Natural killer cell treated with Interleukin-12 subunit alpha and Interleukin-12 subunit beta and Interleukin-15 and Interleukin-18, amount 100 ng/mL, for 72 hours (primary cell): ENCODE measurements at regions not wholly inside any gene's neighbourhood (a gene's known extent, or its start where the extent isn't known, plus 50 kb on each side); places are given as distances from the start of the nearest gene placed in this dataset.
"Not testable (repeated sequence)": the region's sequence is repeated elsewhere in the genome, so short reads cannot be mapped to it uniquely, and the experiment has no call there.

ENCODE experiments used
- ATAC-seq, 2 donors: fragments of 150-1000 bp; cut with Tn5 transposase in 1 of 2; sonication (Bioruptor Pico), chemical (Tn5 transposase) in 1 of 2; 2 replicates each; pipeline ENCODE4 v1.10.0; 2021
- DNase-seq: peaks from one replicate; pipeline ENCODE4 v3.0.0; 2022; ENCODE audit warnings: low spot score
- H3K27ac Mint-ChIP-seq, 2 donors: 1 replicate in 1 of 2; 2 replicates in 1 of 2; pipeline ENCODE4 v1.8.0; 2022; ENCODE audit warnings: mixed read lengths in 2 of 2, mild to moderate bottlenecking in 1 of 2, moderate library complexity in 1 of 2
- H3K27me3 Mint-ChIP-seq, 2 donors: 1 replicate in 1 of 2; 2 replicates in 1 of 2; pipeline ENCODE4 v1.8.0; 2022; ENCODE audit warnings: mixed read lengths in 2 of 2
- H3K36me3 Mint-ChIP-seq: one replicate; pipeline ENCODE4 v1.8.0; 2022; ENCODE audit warnings: mixed read lengths
- H3K4me1 Mint-ChIP-seq, 2 donors: 1 replicate in 1 of 2; 2 replicates in 1 of 2; pipeline ENCODE4 v1.8.0; 2022; ENCODE audit warnings: low read depth in 2 of 2, mixed read lengths in 2 of 2, mild to moderate bottlenecking in 1 of 2
- H3K4me3 Mint-ChIP-seq: one replicate; pipeline ENCODE4 v1.8.0; 2022; ENCODE audit warnings: mixed read lengths
- H3K9me3 Mint-ChIP-seq: 2 replicates; pipeline ENCODE4 v1.8.0; 2022; ENCODE audit warnings: mixed read lengths

GRCh38 chr13:68745502-68745901 is 1362.1 kb upstream of the ATXN8OS start:
- peaks cover 5% of the 10 kb centered on the region for H3K36me3 Mint-ChIP-seq
- H3K27ac Mint-ChIP-seq, result no peak overlapping the region
- H3K4me1 Mint-ChIP-seq, result no peaks in the 10 kb centered on the region

GRCh38 chr13:68736961-68737360 is 1370.7 kb upstream of the ATXN8OS start:
- no peaks in the 10 kb centered on the region for H3K27me3 Mint-ChIP-seq
- H3K36me3 Mint-ChIP-seq, result no peaks in the 10 kb centered on the region
- H3K4me1 Mint-ChIP-seq, result no peaks in the 10 kb centered on the region
- no peak overlapping the region for H3K27ac Mint-ChIP-seq
- no peak overlapping the region for H3K4me3 Mint-ChIP-seq
- peaks cover 1% of the 10 kb centered on the region for H3K9me3 Mint-ChIP-seq
- ATAC-seq (no peak), DNase-seq (no peak)

More at GRCh38 chr13:68745502-68745901, 1362.1 kb upstream of the ATXN8OS start:
- Mint-ChIP-seq H3K4me3 (no peak overlapping the region), H3K9me3 (no peaks in the 10 kb centered on the region), H3K27me3 (no peaks in the 10 kb centered on the region)
- DNase-seq (no peak), ATAC-seq (no peak)

GRCh38 chr13:68727798-68728197 is 1379.8 kb upstream of the ATXN8OS start:
- Mint-ChIP-seq H3K9me3 (peaks cover 4% of the 10 kb centered on the region), H3K27me3 (no peaks in the 10 kb centered on the region), H3K4me3 (no peak overlapping the region), H3K36me3 (no peaks in the 10 kb centered on the region), H3K4me1 (no peaks in the 10 kb centered on the region), H3K27ac (no peak overlapping the region)
- DNase-seq, result no peak
- no peak for ATAC-seq

- H3K36me3 Mint-ChIP-seq, result no peaks in the 10 kb centered on the region
- ATAC-seq (no peak), DNase-seq (no peak)
- H3K4me3 Mint-ChIP-seq, result no peak overlapping the region
- no peaks in the 10 kb centered on the region for H3K27me3 Mint-ChIP-seq
- peaks cover 4% of the 10 kb centered on the region for H3K9me3 Mint-ChIP-seq
- no peaks in the 10 kb centered on the region for H3K4me1 Mint-ChIP-seq
- no peak overlapping the region for H3K27ac Mint-ChIP-seq
Observed at GRCh38 chr13:68727165-68727564, 1380.5 kb upstream of the ATXN8OS start.

GRCh38 chr13:68719815-68720214 is 1387.8 kb upstream of the ATXN8OS start:
- H3K9me3 Mint-ChIP-seq, result peaks cover 7% of the 10 kb centered on the region
- no peaks in the 10 kb centered on the region for H3K4me1 Mint-ChIP-seq
- DNase-seq (no peak), ATAC-seq (no peak)
- no peak overlapping the region for H3K27ac Mint-ChIP-seq
- no peak overlapping the region for H3K4me3 Mint-ChIP-seq
- no peaks in the 10 kb centered on the region for H3K36me3 Mint-ChIP-seq
- H3K27me3 Mint-ChIP-seq, result no peaks in the 10 kb centered on the region

GRCh38 chr13:68715651-68716050 is 1392.0 kb upstream of the ATXN8OS start:
- peaks cover 16% of the 10 kb centered on the region for H3K9me3 Mint-ChIP-seq
- H3K27ac Mint-ChIP-seq, result no peak overlapping the region

GRCh38 chr13:68714292-68714691 is 1393.3 kb upstream of the ATXN8OS start:
- ATAC-seq (no peak), DNase-seq (no peak)
- peaks cover 9% of the 10 kb centered on the region for H3K36me3 Mint-ChIP-seq
- no peaks in the 10 kb centered on the region for H3K27me3 Mint-ChIP-seq
- no peak overlapping the region for H3K4me3 Mint-ChIP-seq
- H3K4me1 Mint-ChIP-seq, result no peaks in the 10 kb centered on the region
- peaks cover 16% of the 10 kb centered on the region for H3K9me3 Mint-ChIP-seq
- H3K27ac Mint-ChIP-seq, result no peak overlapping the region

More at GRCh38 chr13:68715651-68716050, 1392.0 kb upstream of the ATXN8OS start:
- Mint-ChIP-seq H3K27me3 (no peaks in the 10 kb centered on the region), H3K36me3 (peaks cover 9% of the 10 kb centered on the region), H3K4me3 (no peak overlapping the region), H3K4me1 (no peaks in the 10 kb centered on the region)
- DNase-seq, result no peak
- ATAC-seq, result no peak

GRCh38 chr13:68713394-68713793 is 1394.2 kb upstream of the ATXN8OS start:
- H3K9me3 Mint-ChIP-seq, result peaks cover 13% of the 10 kb centered on the region
- DNase-seq (no peak), ATAC-seq (no peak)
- H3K4me3 Mint-ChIP-seq, result no peak overlapping the region
- no peaks in the 10 kb centered on the region for H3K4me1 Mint-ChIP-seq
- peaks cover 9% of the 10 kb centered on the region for H3K36me3 Mint-ChIP-seq
- H3K27ac Mint-ChIP-seq, result no peak overlapping the region
- H3K27me3 Mint-ChIP-seq, result no peaks in the 10 kb centered on the region

- no peaks in the 10 kb centered on the region for H3K27me3 Mint-ChIP-seq
- no peak for ATAC-seq
- H3K36me3 Mint-ChIP-seq, result peaks cover 13% of the 10 kb centered on the region
- H3K27ac Mint-ChIP-seq, result no peak overlapping the region
- no peaks in the 10 kb centered on the region for H3K4me1 Mint-ChIP-seq
- peaks cover 19% of the 10 kb centered on the region for H3K9me3 Mint-ChIP-seq
- no peak overlapping the region for H3K4me3 Mint-ChIP-seq
- DNase-seq, result no peak
Observed at GRCh38 chr13:68708336-68708908, 1399.2 kb upstream of the ATXN8OS start.

GRCh38 chr13:68706044-68706443 is 1401.6 kb upstream of the ATXN8OS start:
- H3K4me1 Mint-ChIP-seq, H3K4me3 Mint-ChIP-seq, H3K27me3 Mint-ChIP-seq, H3K27ac Mint-ChIP-seq, ATAC-seq, DNase-seq, H3K36me3 Mint-ChIP-seq: not testable (repeated sequence)
- H3K9me3 Mint-ChIP-seq, result peaks cover 11% of the 10 kb centered on the region

- DNase-seq, result no peak
- Mint-ChIP-seq H3K27ac (no peak overlapping the region), H3K4me1 (no peaks in the 10 kb centered on the region), H3K27me3 (no peaks in the 10 kb centered on the region), H3K9me3 (peaks cover 5% of the 10 kb centered on the region), H3K4me3 (no peak overlapping the region), H3K36me3 (peaks cover 6% of the 10 kb centered on the region)
- no peak for ATAC-seq
Observed at GRCh38 chr13:68697551-68697950, 1410.1 kb upstream of the ATXN8OS start.

- H3K4me3 Mint-ChIP-seq, result no peak overlapping the region
- H3K27me3 Mint-ChIP-seq, result no peaks in the 10 kb centered on the region
- ATAC-seq (no peak), DNase-seq (no peak)
- no peak overlapping the region for H3K27ac Mint-ChIP-seq
- peaks cover 8% of the 10 kb centered on the region for H3K9me3 Mint-ChIP-seq
- peaks cover 6% of the 10 kb centered on the region for H3K36me3 Mint-ChIP-seq
- no peaks in the 10 kb centered on the region for H3K4me1 Mint-ChIP-seq
Observed at GRCh38 chr13:68696907-68697306, 1410.7 kb upstream of the ATXN8OS start.

GRCh38 chr13:68692049-68692448 is 1415.6 kb upstream of the ATXN8OS start:
- Mint-ChIP-seq H3K4me3 (no peak overlapping the region), H3K36me3 (peaks cover 6% of the 10 kb centered on the region), H3K4me1 (no peaks in the 10 kb centered on the region), H3K27me3 (no peaks in the 10 kb centered on the region), H3K9me3 (peaks cover 14% of the 10 kb centered on the region), H3K27ac (no peak overlapping the region)
- no peak for DNase-seq
- no peak for ATAC-seq

GRCh38 chr13:68690567-68690966 is 1417.1 kb upstream of the ATXN8OS start:
- peaks cover 6% of the 10 kb centered on the region for H3K36me3 Mint-ChIP-seq
- DNase-seq (no peak), ATAC-seq (no peak)
- H3K4me3 Mint-ChIP-seq, result no peak overlapping the region
- no peak overlapping the region for H3K27ac Mint-ChIP-seq
- no peaks in the 10 kb centered on the region for H3K4me1 Mint-ChIP-seq
- peaks cover 14% of the 10 kb centered on the region for H3K9me3 Mint-ChIP-seq
- H3K27me3 Mint-ChIP-seq, result no peaks in the 10 kb centered on the region

- H3K4me3 Mint-ChIP-seq, result no peak overlapping the region
- H3K27me3 Mint-ChIP-seq, result no peaks in the 10 kb centered on the region
- DNase-seq (no peak), ATAC-seq (no peak)
- no peaks in the 10 kb centered on the region for H3K36me3 Mint-ChIP-seq
- no peak overlapping the region for H3K27ac Mint-ChIP-seq
- H3K9me3 Mint-ChIP-seq, result peaks cover 19% of the 10 kb centered on the region
- H3K4me1 Mint-ChIP-seq, result no peaks in the 10 kb centered on the region
Observed at GRCh38 chr13:68676513-68677115, 1431.0 kb upstream of the ATXN8OS start.
